ENCODE measurements at regions not wholly inside any gene's neighbourhood (a gene's known extent, or its start where the extent isn't known, plus 50 kb on each side); places are given as distances from the start of the nearest gene placed in this dataset.

DNA sequence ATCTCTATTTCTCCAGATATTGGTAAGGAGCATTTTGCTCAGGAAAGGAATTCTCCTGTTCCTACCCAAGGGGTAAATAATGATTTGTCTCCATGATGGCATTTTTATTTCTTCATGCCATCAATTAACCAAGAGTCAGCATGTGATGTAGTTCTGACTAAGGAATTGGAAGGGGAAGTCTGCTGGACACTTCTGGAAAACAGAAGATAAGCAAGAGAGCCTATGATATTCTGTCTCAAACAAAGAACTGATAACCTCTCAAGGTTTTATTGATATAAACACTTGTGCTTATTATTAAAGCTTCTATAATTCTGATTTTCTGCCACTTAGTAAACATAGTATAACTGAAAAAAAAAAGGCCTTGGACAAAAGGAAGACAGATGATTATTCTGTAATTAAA lies 673.0 kb upstream of the CHORDC1 start:
- Histone ChIP-seq H2AFZ (no peak overlapping the region), H3K4me1 (ENCODE audit: insufficient read depth) (no peaks in the 10 kb centered on the region), H3K9me3 (ENCODE audit: low read depth) (no peaks in the 10 kb centered on the region), H3K27me3 (no peaks in the 10 kb centered on the region), H3K4me3 (no peak overlapping the region), H3K79me2 (no peaks in the 10 kb centered on the region), H3K36me3 (replicated peaks; ENCODE audit: insufficient read depth, low read depth) (no peaks in the 10 kb centered on the region), H3K4me2 (no peak overlapping the region), H3K27ac (no peak overlapping the region), H3K9me2 (replicated peaks; ENCODE audit: insufficient read depth) (no peaks in the 10 kb centered on the region), H4K20me1 (ENCODE audit: insufficient read depth, poor library complexity, severe bottlenecking) (no peaks in the 10 kb centered on the region)
- DNase-seq (ENCODE audit: low spot score), result no peak
- no peak for TF ChIP-seq EZH2phosphoT487 (IDR thresholded peaks at IDR 0.05; ENCODE audit: low read depth, severe bottlenecking, unreplicated experiment)
- TF ChIP-seq EZH2 (IDR thresholded peaks at IDR 0.05; ENCODE audit: borderline replicate concordance), result no peak

DNA sequence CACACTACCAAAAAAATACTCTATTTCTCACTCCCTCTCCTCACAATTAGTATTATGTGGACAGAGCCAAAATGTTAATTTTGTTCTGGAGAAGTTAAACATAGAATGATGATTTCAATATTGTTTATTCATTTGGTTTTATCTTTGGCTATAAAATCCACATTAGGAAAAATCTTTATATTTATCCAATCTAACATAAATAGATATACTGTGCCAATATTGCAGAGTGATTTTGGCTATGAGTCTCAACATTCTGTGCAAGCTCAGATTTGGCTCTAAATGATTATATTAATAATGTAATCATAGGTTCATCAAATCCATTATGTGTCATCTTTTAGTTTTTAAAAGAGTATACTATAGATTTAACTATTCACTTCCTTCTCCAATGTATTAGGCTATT lies 667.5 kb upstream of the CHORDC1 start:
- Histone ChIP-seq H3K4me1 (ENCODE audit: insufficient read depth) (no peaks in the 10 kb centered on the region), H3K36me3 (replicated peaks; ENCODE audit: insufficient read depth, low read depth) (no peaks in the 10 kb centered on the region), H3K9me3 (ENCODE audit: low read depth) (no peaks in the 10 kb centered on the region), H3K4me2 (no peak overlapping the region), H3K4me3 (no peak overlapping the region), H2AFZ (no peak overlapping the region), H3K9me2 (replicated peaks; ENCODE audit: insufficient read depth) (no peaks in the 10 kb centered on the region), H4K20me1 (ENCODE audit: insufficient read depth, poor library complexity, severe bottlenecking) (no peaks in the 10 kb centered on the region), H3K27ac (no peak overlapping the region), H3K27me3 (no peaks in the 10 kb centered on the region), H3K79me2 (no peaks in the 10 kb centered on the region)
- no peak for TF ChIP-seq CTCF (IDR thresholded peaks at IDR 0.05; ENCODE audit: poor library complexity)
- TF ChIP-seq EZH2 (IDR thresholded peaks at IDR 0.05; ENCODE audit: borderline replicate concordance), result no peak
- no peak for DNase-seq (ENCODE audit: low spot score)

DNA sequence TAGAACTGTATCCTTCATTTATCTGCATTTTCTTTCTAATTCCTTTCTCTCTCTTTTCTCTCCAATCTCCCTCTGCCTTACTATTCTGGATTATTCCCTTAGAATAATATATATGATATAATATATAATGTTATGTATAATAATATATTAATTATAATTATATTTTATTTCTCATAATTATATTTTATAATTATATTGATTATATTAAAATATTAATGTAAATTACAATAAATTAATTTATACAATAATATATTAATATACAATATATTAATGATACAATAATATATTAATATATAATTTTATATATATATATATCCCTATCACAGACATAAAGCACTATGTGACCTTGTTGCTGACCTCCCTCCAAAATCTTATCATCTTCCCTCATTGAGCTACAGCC lies 661.3 kb upstream of the CHORDC1 start:
- no peaks in the 10 kb centered on the region for H3K79me2 ChIP-seq
- no peaks in the 10 kb centered on the region for H3K9me3 ChIP-seq (ENCODE audit: low read depth)

DNA sequence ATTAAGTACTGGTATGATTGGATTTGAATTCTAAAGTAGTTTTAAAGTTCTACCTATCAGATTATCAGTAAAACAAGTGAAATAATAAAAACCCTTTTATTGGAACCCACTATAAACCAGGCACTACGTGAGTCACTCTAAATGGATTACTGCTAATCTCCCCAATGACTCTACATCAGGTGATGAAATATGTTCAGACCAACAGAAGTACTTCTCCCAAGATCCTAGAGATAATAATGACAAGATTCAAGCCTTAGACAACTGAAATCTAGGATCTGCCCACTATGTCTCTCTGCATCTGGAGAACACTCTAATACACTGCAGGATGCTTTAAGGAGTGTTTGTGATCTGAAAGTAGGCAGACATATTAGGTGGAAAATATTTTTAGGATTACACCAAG lies 652.1 kb upstream of the CHORDC1 start:
- no peaks in the 10 kb centered on the region for H3K27me3 ChIP-seq
- H4K20me1 ChIP-seq (ENCODE audit: insufficient read depth, poor library complexity, severe bottlenecking), result no peaks in the 10 kb centered on the region
- no peaks in the 10 kb centered on the region for H3K79me2 ChIP-seq
- DNase-seq (ENCODE audit: low spot score), result peak; percentile 5
- no peak overlapping the region for H3K4me2 ChIP-seq
- H3K36me3 ChIP-seq (replicated peaks; ENCODE audit: insufficient read depth, low read depth), result no peaks in the 10 kb centered on the region
- H2AFZ ChIP-seq, result no peak overlapping the region
- TF ChIP-seq CTCF (IDR thresholded peaks at IDR 0.05; ENCODE audit: poor library complexity) (no peak), EZH2 (IDR thresholded peaks at IDR 0.05; ENCODE audit: borderline replicate concordance) (no peak), EZH2phosphoT487 (IDR thresholded peaks at IDR 0.05; ENCODE audit: low read depth, severe bottlenecking, unreplicated experiment) (no peak)
- no peaks in the 10 kb centered on the region for H3K9me2 ChIP-seq (replicated peaks; ENCODE audit: insufficient read depth)
- no peak overlapping the region for H3K27ac ChIP-seq
- no peaks in the 10 kb centered on the region for H3K9me3 ChIP-seq (ENCODE audit: low read depth)
- H3K4me3 ChIP-seq, result no peak overlapping the region
- 38% methylated on average over 1 of the region's 1 CpG for WGBS (ENCODE audit: low lambda C conversion rate, missing lambda C conversion rate)
- H3K4me1 ChIP-seq (ENCODE audit: insufficient read depth), result no peaks in the 10 kb centered on the region

More for the DNA sequence above, 661.3 kb upstream of the CHORDC1 start:
- no peaks in the 10 kb centered on the region for H3K9me2 ChIP-seq (replicated peaks; ENCODE audit: insufficient read depth)
- no peaks in the 10 kb centered on the region for H3K4me1 ChIP-seq (ENCODE audit: insufficient read depth)
- H3K4me2 ChIP-seq, result no peak overlapping the region
- H3K27ac ChIP-seq, result no peak overlapping the region
- H3K4me3 ChIP-seq, result no peak overlapping the region
- TF ChIP-seq EZH2phosphoT487 (IDR thresholded peaks at IDR 0.05; ENCODE audit: low read depth, severe bottlenecking, unreplicated experiment) (no peak), CTCF (IDR thresholded peaks at IDR 0.05; ENCODE audit: poor library complexity) (no peak), EZH2 (IDR thresholded peaks at IDR 0.05; ENCODE audit: borderline replicate concordance) (no peak)
- no peaks in the 10 kb centered on the region for H3K27me3 ChIP-seq
- H3K36me3 ChIP-seq (replicated peaks; ENCODE audit: insufficient read depth, low read depth), result no peaks in the 10 kb centered on the region
- no peak for DNase-seq (ENCODE audit: low spot score)
- no peaks in the 10 kb centered on the region for H4K20me1 ChIP-seq (ENCODE audit: insufficient read depth, poor library complexity, severe bottlenecking)
- no peak overlapping the region for H2AFZ ChIP-seq

Measured in hepatocyte (in vitro differentiated cells).